Activated T-cell treated with anti-CD3 and anti-CD28 coated beads, Interleukin-2, amount 50 U/mL, for 72 hours (primary cell): ENCODE measurements at regions not wholly inside any gene's neighbourhood (a gene's known extent, or its start where the extent isn't known, plus 50 kb on each side); places are given as distances from the start of the nearest gene placed in this dataset.
"Not testable (repeated sequence)": the region's sequence is repeated elsewhere in the genome, so short reads cannot be mapped to it uniquely, and the experiment has no call there.

Source experiments
- ATAC-seq, 2 donors: fragments of 150-1000 bp; cut with Tn5 transposase; replicated peaks in 1 of 2; 2 replicates each; pipeline ENCODE4 v1.10.0; 2021; ENCODE audit warnings: moderate library complexity in 2 of 2, mild to moderate bottlenecking in 1 of 2
- DNase-seq, 2 donors: peaks; one replicate each; pipeline ENCODE4 v3.0.0; 2021 to 2022; ENCODE audit warnings: mixed read lengths in 1 of 2
- H3K27ac Mint-ChIP-seq: one replicate; pipeline ENCODE4 v1.8.0; 2022; ENCODE audit warnings: mild to moderate bottlenecking, moderate library complexity, mixed read lengths
- H3K27me3 Mint-ChIP-seq: one replicate; pipeline ENCODE4 v1.8.0; 2022; ENCODE audit warnings: low read depth, mixed read lengths
- H3K36me3 Mint-ChIP-seq, 2 donors: one replicate each; pipeline ENCODE4 v1.8.0; 2022; ENCODE audit warnings: mixed read lengths in 2 of 2, mild to moderate bottlenecking in 1 of 2; ENCODE audit not compliant: insufficient read depth in 2 of 2
- H3K4me1 Mint-ChIP-seq: one replicate; pipeline ENCODE4 v1.8.0; 2022; ENCODE audit warnings: low read depth, mixed read lengths
- H3K4me3 Mint-ChIP-seq, 2 donors: one replicate each; pipeline ENCODE4 v1.8.0; 2022; ENCODE audit warnings: mild to moderate bottlenecking in 2 of 2, mixed read lengths in 2 of 2, moderate library complexity in 2 of 2
- H3K9me3 Mint-ChIP-seq, 2 donors: one replicate each; pipeline ENCODE4 v1.8.0; 2022; ENCODE audit warnings: mixed read lengths in 2 of 2

GRCh38 chr1:82139751-82140468 lies 339.2 kb downstream of the ADGRL2 start:
- Mint-ChIP-seq H3K27ac (no peak overlapping the region), H3K9me3 (peaks cover 2% of the 10 kb centered on the region in 2 donors), H3K36me3 (no peaks in the 10 kb centered on the region), H3K4me1 (no peaks in the 10 kb centered on the region), H3K4me3 (no peak overlapping the region), H3K27me3 (no peaks in the 10 kb centered on the region)
- DNase-seq: no peak
- no peak for ATAC-seq

- not testable (repeated sequence) for DNase-seq, H3K9me3 Mint-ChIP-seq, H3K27me3 Mint-ChIP-seq, H3K36me3 Mint-ChIP-seq, H3K4me1 Mint-ChIP-seq, H3K4me3 Mint-ChIP-seq, H3K27ac Mint-ChIP-seq, ATAC-seq
Measured at GRCh38 chr1:82136351-82136750, 335.6 kb downstream of the ADGRL2 start.

GRCh38 chr1:82125866-82126265 lies 325.1 kb downstream of the ADGRL2 start:
- DNase-seq (no peak), ATAC-seq (no peak)
- H3K4me3 Mint-ChIP-seq: no peak overlapping the region
- H3K27me3 Mint-ChIP-seq: no peaks in the 10 kb centered on the region
- H3K36me3 Mint-ChIP-seq: no peaks in the 10 kb centered on the region
- H3K4me1 Mint-ChIP-seq: no peaks in the 10 kb centered on the region
- peaks cover 0 to 4% of the 10 kb centered on the region in 2 donors for H3K9me3 Mint-ChIP-seq
- H3K27ac Mint-ChIP-seq: no peak overlapping the region

- Mint-ChIP-seq H3K4me3 (no peak overlapping the region), H3K27me3 (no peaks in the 10 kb centered on the region), H3K9me3 (peaks cover 0 to 2% of the 10 kb centered on the region in 2 donors), H3K4me1 (no peaks in the 10 kb centered on the region), H3K27ac (no peak overlapping the region), H3K36me3 (no peaks in the 10 kb centered on the region)
- DNase-seq (no peak), ATAC-seq (no peak)
Measured at GRCh38 chr1:82125119-82125518, 324.4 kb downstream of the ADGRL2 start.

- no peak for ATAC-seq
- no peak for DNase-seq
- peaks cover 0 to 2% of the 10 kb centered on the region in 2 donors for H3K9me3 Mint-ChIP-seq
- no peak overlapping the region for H3K4me3 Mint-ChIP-seq
- H3K27ac Mint-ChIP-seq: no peak overlapping the region
- H3K27me3 Mint-ChIP-seq: no peaks in the 10 kb centered on the region
- H3K4me1 Mint-ChIP-seq: no peaks in the 10 kb centered on the region
- no peaks in the 10 kb centered on the region for H3K36me3 Mint-ChIP-seq
Measured at GRCh38 chr1:82121421-82121820, 320.7 kb downstream of the ADGRL2 start.

GRCh38 chr1:82116105-82116504 lies 315.4 kb downstream of the ADGRL2 start:
- no peaks in the 10 kb centered on the region for H3K27me3 Mint-ChIP-seq
- no peaks in the 10 kb centered on the region for H3K9me3 Mint-ChIP-seq
- H3K27ac Mint-ChIP-seq: no peak overlapping the region
- ATAC-seq (no peak), DNase-seq (no peak)
- no peaks in the 10 kb centered on the region for H3K36me3 Mint-ChIP-seq
- H3K4me1 Mint-ChIP-seq: no peaks in the 10 kb centered on the region
- H3K4me3 Mint-ChIP-seq: no peak overlapping the region

- no peak for ATAC-seq
- Mint-ChIP-seq H3K27me3 (no peaks in the 10 kb centered on the region), H3K27ac (no peak overlapping the region), H3K9me3 (no peaks in the 10 kb centered on the region), H3K4me3 (no peak overlapping the region), H3K4me1 (no peaks in the 10 kb centered on the region), H3K36me3 (no peaks in the 10 kb centered on the region)
- no peak for DNase-seq
Measured at GRCh38 chr1:82114887-82115286, 314.2 kb downstream of the ADGRL2 start.

GRCh38 chr1:82110366-82111254 lies 309.9 kb downstream of the ADGRL2 start:
- DNase-seq (no peak), ATAC-seq (no peak)
- Mint-ChIP-seq H3K4me1 (no peaks in the 10 kb centered on the region), H3K9me3 (no peaks in the 10 kb centered on the region), H3K4me3 (no peak overlapping the region), H3K27ac (no peak overlapping the region), H3K36me3 (no peaks in the 10 kb centered on the region), H3K27me3 (no peaks in the 10 kb centered on the region)

GRCh38 chr1:82108843-82109242 lies 308.1 kb downstream of the ADGRL2 start:
- no peaks in the 10 kb centered on the region for H3K4me1 Mint-ChIP-seq
- DNase-seq (no peak), ATAC-seq (no peak)
- H3K27ac Mint-ChIP-seq: no peak overlapping the region
- H3K27me3 Mint-ChIP-seq: no peaks in the 10 kb centered on the region
- H3K36me3 Mint-ChIP-seq: no peaks in the 10 kb centered on the region
- H3K9me3 Mint-ChIP-seq: no peaks in the 10 kb centered on the region
- no peak overlapping the region for H3K4me3 Mint-ChIP-seq

GRCh38 chr1:82106672-82107071 lies 305.9 kb downstream of the ADGRL2 start:
- Mint-ChIP-seq H3K27ac (no peak overlapping the region), H3K4me3 (no peak overlapping the region), H3K4me1 (no peaks in the 10 kb centered on the region), H3K27me3 (no peaks in the 10 kb centered on the region), H3K9me3 (peaks cover 0 to 2% of the 10 kb centered on the region in 2 donors), H3K36me3 (no peaks in the 10 kb centered on the region)
- ATAC-seq (no peak), DNase-seq (no peak)

GRCh38 chr1:82099170-82099569 lies 298.4 kb downstream of the ADGRL2 start:
- no peak for ATAC-seq
- Mint-ChIP-seq H3K36me3 (no peaks in the 10 kb centered on the region), H3K4me3 (no peak overlapping the region), H3K9me3 (peaks cover 0 to 2% of the 10 kb centered on the region in 2 donors), H3K4me1 (no peaks in the 10 kb centered on the region), H3K27me3 (no peaks in the 10 kb centered on the region), H3K27ac (no peak overlapping the region)
- DNase-seq: no peak

GRCh38 chr1:82094136-82094535 lies 293.4 kb downstream of the ADGRL2 start:
- H3K9me3 Mint-ChIP-seq: no peaks in the 10 kb centered on the region
- H3K4me1 Mint-ChIP-seq: no peaks in the 10 kb centered on the region
- H3K27ac Mint-ChIP-seq: no peak overlapping the region
- H3K27me3 Mint-ChIP-seq: no peaks in the 10 kb centered on the region
- H3K4me3 Mint-ChIP-seq: no peak overlapping the region
- ATAC-seq (no peak), DNase-seq (no peak)
- no peaks in the 10 kb centered on the region for H3K36me3 Mint-ChIP-seq

- H3K4me1 Mint-ChIP-seq: no peaks in the 10 kb centered on the region
- no peak overlapping the region for H3K4me3 Mint-ChIP-seq
- no peaks in the 10 kb centered on the region for H3K9me3 Mint-ChIP-seq
- no peak for ATAC-seq
- H3K36me3 Mint-ChIP-seq: no peaks in the 10 kb centered on the region
- H3K27me3 Mint-ChIP-seq: no peaks in the 10 kb centered on the region
- no peak for DNase-seq
- H3K27ac Mint-ChIP-seq: no peak overlapping the region
Measured at GRCh38 chr1:82091729-82092128, 291.0 kb downstream of the ADGRL2 start.
